MM.1S (cell line): ENCODE measurements at regions not wholly inside any gene's neighbourhood (a gene's known extent, or its start where the extent isn't known, plus 50 kb on each side); places are given as distances from the start of the nearest gene placed in this dataset.

Experiments
- DNase-seq: peaks from one replicate; pipeline ENCODE4 v3.0.0-alpha.2; 2015
- H2AFZ ChIP-seq: fragments of 300-600 bp; sonication (generic); 2 replicates; pipeline ENCODE4 v1.6.0; 2016; ENCODE audit warnings: antibody characterized with exemption, low read length
- H3F3A ChIP-seq: fragments of 300-600 bp; sonication (generic); 2 replicates; pipeline ENCODE4 v1.6.1; 2016; ENCODE audit warnings: mild to moderate bottlenecking, antibody characterized with exemption, low read length, moderate library complexity, mixed read lengths; ENCODE audit not compliant: insufficient read depth
- H3K27ac ChIP-seq: fragments of 300-600 bp; sonication (generic); 2 replicates; pipeline ENCODE4 v1.5.1; 2016; ENCODE audit warnings: mild to moderate bottlenecking, low read length
- H3K27me3 ChIP-seq: fragments of 300-600 bp; sonication (generic); replicated peaks from 2 replicates; pipeline ENCODE4 v1.6.0; 2016; ENCODE audit warnings: low read length; ENCODE audit not compliant: insufficient read depth
- H3K36me3 ChIP-seq: fragments of 300-600 bp; sonication (generic); replicated peaks from 2 replicates; pipeline ENCODE4 v1.6.1; 2016; ENCODE audit warnings: mild to moderate bottlenecking, low read length, mixed read lengths; ENCODE audit not compliant: insufficient read depth
- H3K4me1 ChIP-seq: fragments of 300-600 bp; sonication (generic); 2 replicates; pipeline ENCODE4 v1.6.1; 2016; ENCODE audit warnings: low read length, mixed read lengths
- H3K4me2 ChIP-seq: fragments of 300-600 bp; sonication (generic); 2 replicates; pipeline ENCODE4 v1.6.0; 2016; ENCODE audit warnings: low read depth, low read length
- H3K4me3 ChIP-seq: fragments of 300-600 bp; sonication (generic); 2 replicates; pipeline ENCODE4 v1.5.1; 2016; ENCODE audit warnings: low read length, mixed read lengths
- H3K79me2 ChIP-seq: fragments of 300-600 bp; sonication (generic); 2 replicates; pipeline ENCODE4 v1.6.1; 2016; ENCODE audit warnings: mixed run types, low read length, mixed read lengths
- H3K9ac ChIP-seq: fragments of 300-600 bp; sonication (generic); 2 replicates; pipeline ENCODE4 v1.6.1; 2016; ENCODE audit warnings: low read length, mixed read lengths
- H3K9me2 ChIP-seq: fragments of 300-600 bp; sonication (generic); replicated peaks from 2 replicates; pipeline ENCODE4 v1.6.1; 2016; ENCODE audit warnings: mild to moderate bottlenecking, low read length, mixed read lengths; ENCODE audit not compliant: insufficient read depth
- H3K9me3 ChIP-seq: fragments of 300-600 bp; sonication (generic); replicated peaks from 2 replicates; pipeline ENCODE4 v1.6.1; 2016; ENCODE audit warnings: mild to moderate bottlenecking, low read length, mixed read lengths; ENCODE audit not compliant: insufficient read depth
- H4K20me1 ChIP-seq: fragments of 300-600 bp; sonication (generic); 2 replicates; pipeline ENCODE4 v1.6.1; 2016; ENCODE audit warnings: mild to moderate bottlenecking, low read length, moderate library complexity, mixed read lengths; ENCODE audit not compliant: insufficient read depth
- CTCF ChIP-seq: fragments of 300-600 bp; sonication (generic); IDR thresholded peaks from 2 replicates; pipeline ENCODE4 v1.5.1; 2016; ENCODE audit warnings: antibody characterized with exemption, low read length, mixed read lengths
- EZH2 ChIP-seq: fragments of 300-600 bp; sonication (generic); optimal IDR thresholded peaks from 2 replicates; pipeline ENCODE3; 2017; ENCODE audit warnings: low read depth, mild to moderate bottlenecking, antibody characterized with exemption, low read length, mixed read lengths
- EZH2phosphoT487 ChIP-seq: fragments of 300-600 bp; sonication (generic); IDR thresholded peaks from 2 replicates; pipeline ENCODE4 v1.6.1; 2018; ENCODE audit warnings: antibody characterized with exemption, low read length

- H3K36me3 ChIP-seq = no peaks in the 10 kb centered on the region
- no peaks in the 10 kb centered on the region for H3F3A ChIP-seq
- no peaks in the 10 kb centered on the region for H3K9me3 ChIP-seq
- no peak for DNase-seq
- no peaks in the 10 kb centered on the region for H3K4me1 ChIP-seq
- H3K9ac ChIP-seq = no peak overlapping the region
- H3K4me3 ChIP-seq = no peak overlapping the region
- no peaks in the 10 kb centered on the region for H3K27me3 ChIP-seq
- TF ChIP-seq EZH2 (no peak), EZH2phosphoT487 (no peak), CTCF (no peak)
- no peaks in the 10 kb centered on the region for H4K20me1 ChIP-seq
- no peaks in the 10 kb centered on the region for H3K79me2 ChIP-seq
- no peak overlapping the region for H3K4me2 ChIP-seq
- no peak overlapping the region for H3K27ac ChIP-seq
- no peaks in the 10 kb centered on the region for H3K9me2 ChIP-seq
- no peak overlapping the region for H2AFZ ChIP-seq
These were observed 579.3 kb downstream of the PIK3C3 start for GRCh38 chr18:42534313-42534712.

GRCh38 chr18:42536442-42536841, 579.0 kb downstream of the RIT2 start:
- no peak overlapping the region for H3K9ac ChIP-seq
- no peaks in the 10 kb centered on the region for H3K36me3 ChIP-seq
- H4K20me1 ChIP-seq = no peaks in the 10 kb centered on the region
- no peaks in the 10 kb centered on the region for H3K4me1 ChIP-seq
- H3K27me3 ChIP-seq = no peaks in the 10 kb centered on the region
- no peak for TF ChIP-seq EZH2phosphoT487
- TF ChIP-seq EZH2 = no peak
- no peak for TF ChIP-seq CTCF
- H3K4me2 ChIP-seq = no peak overlapping the region
- H3F3A ChIP-seq = no peaks in the 10 kb centered on the region
- no peak overlapping the region for H3K4me3 ChIP-seq
- DNase-seq = no peak
- no peak overlapping the region for H2AFZ ChIP-seq
- no peaks in the 10 kb centered on the region for H3K79me2 ChIP-seq
- H3K9me3 ChIP-seq = no peaks in the 10 kb centered on the region
- H3K9me2 ChIP-seq = no peaks in the 10 kb centered on the region
- no peak overlapping the region for H3K27ac ChIP-seq

- no peak for DNase-seq
- no peak overlapping the region for H2AFZ ChIP-seq
- no peaks in the 10 kb centered on the region for H3K4me1 ChIP-seq
- H3K79me2 ChIP-seq = no peaks in the 10 kb centered on the region
- no peak overlapping the region for H3K4me3 ChIP-seq
- H4K20me1 ChIP-seq = no peaks in the 10 kb centered on the region
- no peak overlapping the region for H3K9ac ChIP-seq
- no peaks in the 10 kb centered on the region for H3K36me3 ChIP-seq
- no peak overlapping the region for H3K4me2 ChIP-seq
- H3F3A ChIP-seq = no peaks in the 10 kb centered on the region
- TF ChIP-seq EZH2 (no peak), EZH2phosphoT487 (no peak), CTCF (no peak)
- no peaks in the 10 kb centered on the region for H3K27me3 ChIP-seq
- H3K9me3 ChIP-seq = no peaks in the 10 kb centered on the region
- no peaks in the 10 kb centered on the region for H3K9me2 ChIP-seq
- no peak overlapping the region for H3K27ac ChIP-seq
These were observed 578.2 kb downstream of the RIT2 start for GRCh38 chr18:42537291-42537690.
